Duodenal mucosa (tissue), 2 donors: ENCODE measurements at regions not wholly inside any gene's neighbourhood (a gene's known extent, or its start where the extent isn't known, plus 50 kb on each side); places are given as distances from the start of the nearest gene placed in this dataset.

Experiments
- H3K27ac ChIP-seq: one replicate; pipeline ENCODE4 v1.7.0; 2013; ENCODE audit warnings: low read depth, low read length
- H3K27me3 ChIP-seq, 2 donors: one replicate each; pipeline ENCODE4 v1.7.0; 2013; ENCODE audit warnings: low read length in 2 of 2, control low read depth in 1 of 2; ENCODE audit not compliant: insufficient read depth in 2 of 2, control insufficient read depth in 1 of 2
- H3K36me3 ChIP-seq, 2 donors: one replicate each; pipeline ENCODE4 v1.7.0; 2013; ENCODE audit warnings: low read length in 2 of 2, control low read depth in 1 of 2; ENCODE audit not compliant: insufficient read depth in 2 of 2, control insufficient read depth in 1 of 2
- H3K4me1 ChIP-seq, 2 donors: one replicate each; pipeline ENCODE4 v1.7.0; 2013; ENCODE audit warnings: low read length in 2 of 2, control low read depth in 1 of 2; ENCODE audit not compliant: insufficient read depth in 2 of 2, control insufficient read depth in 1 of 2
- H3K4me3 ChIP-seq, 2 donors: one replicate each; pipeline ENCODE4 v1.7.0; 2013; ENCODE audit warnings: low read length in 2 of 2, low read depth in 1 of 2
- H3K9ac ChIP-seq, 2 donors: one replicate each; pipeline ENCODE4 v1.7.0; 2013; ENCODE audit warnings: low read length in 2 of 2, low read depth in 1 of 2
- H3K9me3 ChIP-seq, 2 donors: one replicate each; pipeline ENCODE4 v1.7.0; 2013; ENCODE audit warnings: low read length in 2 of 2, control low read depth in 1 of 2; ENCODE audit not compliant: control insufficient read depth in 1 of 2

- no peak overlapping the region for H3K27ac ChIP-seq
- no peaks in the 10 kb centered on the region for H3K36me3 ChIP-seq
- H3K27me3 ChIP-seq, result no peaks in the 10 kb centered on the region
- no peak overlapping the region for H3K9ac ChIP-seq
- no peak overlapping the region for H3K4me3 ChIP-seq
- no peaks in the 10 kb centered on the region for H3K9me3 ChIP-seq
- peaks cover 0 to 15% of the 10 kb centered on the region in 2 donors for H3K4me1 ChIP-seq
These were observed 359.5 kb downstream of the PTEN start for GRCh38 chr10:88222881-88223280.
